ENCODE measurements at regions not wholly inside any gene's neighbourhood (a gene's known extent, or its start where the extent isn't known, plus 50 kb on each side); places are given as distances from the start of the nearest gene placed in this dataset.
A peak's percentile ranks its signal among the peaks of the same experiment; 100 is the strongest.

GRCh38 chr4:100842856-100843255 lies 325.0 kb upstream of the EMCN start:
- DNase-seq (ENCODE audit: low read depth) = no peak

- peak; percentile 7 for DNase-seq (ENCODE audit: low read depth)
These were observed 324.1 kb upstream of the EMCN start for GRCh38 chr4:100841911-100842310.

- DNase-seq (ENCODE audit: low read depth) = no peak
These were observed 321.9 kb upstream of the EMCN start for GRCh38 chr4:100839712-100840111.

- DNase-seq (ENCODE audit: low read depth) = peak; percentile 13
These were observed 320.5 kb upstream of the EMCN start for GRCh38 chr4:100838286-100838685.

- DNase-seq (ENCODE audit: low read depth) = no peak
These were observed 319.1 kb upstream of the EMCN start for GRCh38 chr4:100836929-100837328.

GRCh38 chr4:100834616-100835015 lies 316.8 kb upstream of the EMCN start:
- no peak for DNase-seq (ENCODE audit: low read depth)

- DNase-seq (ENCODE audit: low read depth) = no peak
These were observed 316.1 kb upstream of the EMCN start for GRCh38 chr4:100833906-100834305.

- peak; percentile 53 for DNase-seq (ENCODE audit: low read depth)
These were observed 311.3 kb upstream of the EMCN start for GRCh38 chr4:100828986-100829685.

GRCh38 chr4:100828364-100828763 lies 310.5 kb upstream of the EMCN start:
- DNase-seq (ENCODE audit: low read depth) = no peak

GRCh38 chr4:100827756-100828155 lies 309.9 kb upstream of the EMCN start:
- DNase-seq (ENCODE audit: low read depth) = no peak

GRCh38 chr4:100826808-100827548 lies 309.2 kb upstream of the EMCN start:
- no peak for DNase-seq (ENCODE audit: low read depth)

- DNase-seq (ENCODE audit: low read depth) = no peak
These were observed 308.2 kb upstream of the EMCN start for GRCh38 chr4:100826067-100826466.

- no peak for DNase-seq (ENCODE audit: low read depth)
These were observed 306.1 kb upstream of the EMCN start for GRCh38 chr4:100823993-100824323.

- peak; percentile 79 for DNase-seq (ENCODE audit: low read depth)
These were observed 305.5 kb upstream of the EMCN start for GRCh38 chr4:100823066-100823992.

GRCh38 chr4:100820249-100820648 lies 302.4 kb upstream of the EMCN start:
- no peak for DNase-seq (ENCODE audit: low read depth)

GRCh38 chr4:100819505-100819904 lies 301.7 kb upstream of the EMCN start:
- no peak for DNase-seq (ENCODE audit: low read depth)

GRCh38 chr4:100816436-100817045 lies 298.7 kb upstream of the EMCN start:
- DNase-seq (ENCODE audit: low read depth) = peak; percentile 42

GRCh38 chr4:100811046-100811445 lies 293.2 kb upstream of the EMCN start:
- DNase-seq (ENCODE audit: low read depth) = no peak

GRCh38 chr4:100809506-100809905 lies 291.7 kb upstream of the EMCN start:
- DNase-seq (ENCODE audit: low read depth) = no peak

GRCh38 chr4:100806988-100807387 lies 289.2 kb upstream of the EMCN start:
- DNase-seq (ENCODE audit: low read depth) = no peak

GRCh38 chr4:100805538-100805937 lies 287.7 kb upstream of the EMCN start:
- DNase-seq (ENCODE audit: low read depth) = no peak

All from M059J (cell line).